HepG2 (cell line): ENCODE measurements at regions not wholly inside any gene's neighbourhood (a gene's known extent, or its start where the extent isn't known, plus 50 kb on each side); places are given as distances from the start of the nearest gene placed in this dataset.

ENCODE experiments used
- ATAC-seq: fragments of 200-7000 bp; cut with Tn5 transposase; 3 replicates; pipeline ENCODE4 v1.9.1; 2020; ENCODE audit warnings: mild to moderate bottlenecking, moderate library complexity
- BruUV-seq: library from RNA; stranded (reverse); fragments of 400-500 nt; replicated peaks from 2 replicates; lab custom pipeline; 2021; lab: Mats Ljungman, UMichigan
- CTCF ChIA-PET: fragments of 300-600 bp; formaldehyde crosslinking; extraction: SDS; loops from one replicate; lab custom pipeline; 2021; ENCODE audit warnings: low total read pairs, inconsistent platforms, low intra/inter-chr PET ratio; lab: Yijun Ruan, JAX
- POLR2A ChIA-PET: fragments of 350-600 bp; sonication (Branson Sonifier 250); formaldehyde crosslinking; loops from one replicate; lab custom pipeline; 2020; ENCODE audit warnings: antibody characterized with exemption, inconsistent platforms; lab: Yijun Ruan, JAX
- DNase-seq: peaks from one replicate; pipeline ENCODE4 v3.0.0-alpha.2; 2015; ENCODE audit warnings: low spot score
- FAIRE-seq: peaks from 3 replicates; lab custom pipeline; 2011; peaks lifted over from hg19 to GRCh38; lab: Jason Lieb, UNC
- H2AFZ ChIP-seq: one replicate; pipeline ENCODE4 v1.6.1; 2011; ENCODE audit warnings: low read length, inconsistent platforms
- H3K27ac ChIP-seq: fragments of 300-600 bp; 3 replicates; pipeline ENCODE4 v1.8.0; 2011; ENCODE audit warnings: mixed run types, mild to moderate bottlenecking, mixed read lengths, low read length, inconsistent platforms; ENCODE audit not compliant: insufficient read depth; ENCODE audit errors: extremely low read length
- H3K27me3 ChIP-seq, 2 experiments: fragments of 200-600 bp in 1 of 2; 2 replicates in 1 of 2; 3 replicates in 1 of 2; pipeline versions ENCODE4 v1.6.0 to v1.8.0; 2011; ENCODE audit warnings: low read length in 2 of 2, mild to moderate bottlenecking in 2 of 2, moderate library complexity in 2 of 2, inconsistent platforms in 1 of 2; ENCODE audit not compliant: insufficient read depth in 2 of 2, control insufficient read depth in 1 of 2
- H3K36me3 ChIP-seq, 2 experiments: fragments of 200-600 bp in 1 of 2; replicated peaks in 1 of 2; 2 replicates in 1 of 2; 3 replicates in 1 of 2; pipeline versions ENCODE4 v1.5.1 to v1.8.0; 2011; ENCODE audit warnings: low read length in 2 of 2, inconsistent platforms in 1 of 2; ENCODE audit not compliant: insufficient read depth in 2 of 2, control insufficient read depth in 1 of 2
- H3K4me1 ChIP-seq: 2 replicates; pipeline ENCODE4 v1.5.1; 2012; ENCODE audit warnings: low read length, inconsistent platforms; ENCODE audit not compliant: insufficient read depth
- H3K4me2 ChIP-seq: 2 replicates; pipeline ENCODE4 v1.6.0; 2011; ENCODE audit warnings: low read depth, low read length, inconsistent platforms
- H3K4me3 ChIP-seq, 3 experiments: fragments of 200-600 bp in 1 of 3; sonication (generic), shearing (Covaris generic) in 1 of 3; replicated peaks in 1 of 3; 2 replicates each; pipeline ENCODE4 v1.5.1; 2011 to 2016; ENCODE audit warnings: low read length in 3 of 3, inconsistent platforms in 2 of 3, low read depth in 2 of 3, mild to moderate bottlenecking in 2 of 3, control low read depth in 1 of 3, mixed read lengths in 1 of 3; ENCODE audit not compliant: insufficient read depth in 1 of 3
- H3K79me2 ChIP-seq: one replicate; pipeline ENCODE4 v1.6.1; 2011; ENCODE audit warnings: low read length, inconsistent platforms; ENCODE audit not compliant: insufficient read depth
- H3K9ac ChIP-seq: 2 replicates; pipeline ENCODE4 v1.6.0; 2011; ENCODE audit warnings: mild to moderate bottlenecking, low read depth, low read length, inconsistent platforms; ENCODE audit not compliant: insufficient read depth
- H3K9me3 ChIP-seq: 2 replicates; pipeline ENCODE4 v1.5.1; 2012; ENCODE audit warnings: mild to moderate bottlenecking, low read length
- H4K20me1 ChIP-seq: 2 replicates; pipeline ENCODE4 v1.6.0; 2011; ENCODE audit warnings: inconsistent platforms, mild to moderate bottlenecking, low read length, moderate library complexity; ENCODE audit not compliant: insufficient read depth
- ATAD3A ChIP-seq: sonication (generic); formaldehyde crosslinking; IDR thresholded peaks from 2 replicates; pipeline ENCODE4 v1.4.0; 2020; ENCODE audit warnings: missing genetic modification reagents
- EP300 ChIP-seq, 3 experiments: sonication (generic) in 1 of 3; formaldehyde crosslinking in 1 of 3; IDR thresholded peaks; 2 replicates each; pipeline versions ENCODE4 v1.5.1 to v1.6.1; 2011 to 2020; ENCODE audit warnings: low read depth in 2 of 3, low read length in 2 of 3, borderline replicate concordance in 1 of 3, improper control_type of control experiment in 1 of 3, mild to moderate bottlenecking in 1 of 3, missing genetic modification reagents in 1 of 3, moderate library complexity in 1 of 3
- MXD4 ChIP-seq: IDR thresholded peaks from 2 replicates; pipeline ENCODE4 v1.6.1; 2016; ENCODE audit warnings: mild to moderate bottlenecking, missing biosample characterization, missing genetic modification reagents
- NFKBIZ ChIP-seq: IDR thresholded peaks from 2 replicates; pipeline ENCODE4 v1.6.1; 2018; ENCODE audit warnings: missing genetic modification reagents, missing compliant biosample characterization
- PRPF4 ChIP-seq: fragments of 200-400 bp; formaldehyde crosslinking; IDR thresholded peaks from 2 replicates; pipeline ENCODE4 v1.6.1; 2016; ENCODE audit warnings: low read length, low read depth; ENCODE audit not compliant: poor library complexity, severe bottlenecking
- RNF219 ChIP-seq: sonication (generic); formaldehyde crosslinking; IDR thresholded peaks from 2 replicates; pipeline ENCODE4 v1.5.0; 2020; ENCODE audit warnings: mild to moderate bottlenecking, missing genetic modification reagents
- ZNF501 ChIP-seq: sonication (generic); formaldehyde crosslinking; IDR thresholded peaks from 2 replicates; pipeline ENCODE4 v1.5.1; 2020; ENCODE audit warnings: mild to moderate bottlenecking, moderate library complexity, missing genetic modification reagents
- ZNF609 ChIP-seq: sonication (generic); formaldehyde crosslinking; IDR thresholded peaks from 2 replicates; pipeline ENCODE4 v1.4.0; 2020; ENCODE audit warnings: mild to moderate bottlenecking, missing genetic modification reagents, borderline replicate concordance
- ZNF672 ChIP-seq: sonication (generic); formaldehyde crosslinking; IDR thresholded peaks from 2 replicates; pipeline ENCODE4 v1.8.1; 2022; ENCODE audit warnings: missing genetic modification reagents
- ZUFSP ChIP-seq: sonication (generic); formaldehyde crosslinking; IDR thresholded peaks from 2 replicates; pipeline ENCODE4 v1.9.0; 2021; ENCODE audit warnings: missing genetic modification reagents, mild to moderate bottlenecking, borderline replicate concordance
- WGBS: methylation state at CpG from one replicate; pipeline ENCODE4 v1.1.6; 2017; ENCODE audit warnings: low lambda C conversion rate; 5-methylcytosine and 5-hydroxymethylcytosine counted together
- in situ Hi-C: cut with HindIII; loops from 2 replicates; pipeline ENCODE4 v1.10.0; 2017; ENCODE audit warnings: low pct_unique_long_range_greater_than_20kb; ENCODE audit not compliant: extremely low pct_ligation_motif_present
- intact Hi-C: fragments of 100-400 bp; cut with micrococcal nuclease; formaldehyde crosslinking; loops from one replicate; pipeline ENCODE4 v1.10.0; 2022; ENCODE audit not compliant: unreplicated experiment
- TF ChIP-seq, protein P1 (sequence below): sonication (generic); formaldehyde crosslinking; IDR thresholded peaks from 2 replicates; pipeline ENCODE4 v1.9.0; 2021; ENCODE audit warnings: missing genetic modification reagents, mild to moderate bottlenecking, borderline replicate concordance
- TF ChIP-seq, protein P2 (sequence below): sonication (generic); formaldehyde crosslinking; IDR thresholded peaks from 2 replicates; pipeline ENCODE4 v1.5.0; 2020; ENCODE audit warnings: mild to moderate bottlenecking, missing genetic modification reagents, borderline replicate concordance

DNA sequence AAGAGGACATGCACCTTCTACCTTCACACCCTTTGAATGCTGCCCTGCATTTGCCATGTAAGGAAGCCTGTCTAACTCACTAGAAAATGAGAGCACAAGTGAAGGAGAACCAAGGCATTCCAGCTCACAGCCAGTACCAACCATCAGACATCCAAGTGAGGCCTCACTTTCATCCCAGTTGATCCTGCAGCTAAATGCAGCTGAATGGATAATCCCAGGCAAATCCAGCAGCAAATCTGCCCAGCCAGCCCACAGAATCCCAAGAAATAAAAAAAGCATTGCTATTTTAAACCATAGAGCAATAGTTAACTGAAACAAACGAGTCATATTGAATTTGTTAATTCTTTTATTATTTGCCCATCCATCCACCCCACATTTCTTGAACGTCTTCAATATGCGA, 112.5 kb downstream of the C4orf33 start:
- no peak overlapping the region for H3K9ac ChIP-seq
- 54% methylated on average over 3 of the region's 3 CpGs for WGBS
- H3K27ac ChIP-seq: no peak overlapping the region
- DNase-seq: no peak
- H3K9me3 ChIP-seq: no peaks in the 10 kb centered on the region
- H3K36me3 ChIP-seq: no peaks in the 10 kb centered on the region
- ATAC-seq: no peak
- no TSS peak for BruUV-seq
- no peak for FAIRE-seq
- no peaks in the 10 kb centered on the region for H3K27me3 ChIP-seq
- H3K4me1 ChIP-seq: no peaks in the 10 kb centered on the region
- intact Hi-C loops: no loop called here
- POLR2A ChIA-PET: no interaction called here
- no peaks in the 10 kb centered on the region for H3K79me2 ChIP-seq
- H4K20me1 ChIP-seq: no peaks in the 10 kb centered on the region
- in situ Hi-C loops: no loop called here
- CTCF ChIA-PET: no interaction called here
- no peak overlapping the region for H2AFZ ChIP-seq
- no peak overlapping the region for H3K4me2 ChIP-seq
- H3K4me3 ChIP-seq: no peak overlapping the region
- no peak for TF ChIP-seq ZNF672 (CRISPR knock-in tag)
- TF ChIP-seq, protein P1, sequence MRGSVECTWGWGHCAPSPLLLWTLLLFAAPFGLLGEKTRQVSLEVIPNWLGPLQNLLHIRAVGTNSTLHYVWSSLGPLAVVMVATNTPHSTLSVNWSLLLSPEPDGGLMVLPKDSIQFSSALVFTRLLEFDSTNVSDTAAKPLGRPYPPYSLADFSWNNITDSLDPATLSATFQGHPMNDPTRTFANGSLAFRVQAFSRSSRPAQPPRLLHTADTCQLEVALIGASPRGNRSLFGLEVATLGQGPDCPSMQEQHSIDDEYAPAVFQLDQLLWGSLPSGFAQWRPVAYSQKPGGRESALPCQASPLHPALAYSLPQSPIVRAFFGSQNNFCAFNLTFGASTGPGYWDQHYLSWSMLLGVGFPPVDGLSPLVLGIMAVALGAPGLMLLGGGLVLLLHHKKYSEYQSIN (CRISPR knock-in tag): no peak
- TF ChIP-seq ZNF501 (CRISPR knock-in tag): no peak
- TF ChIP-seq MXD4 (CRISPR knock-in tag): no peak
- TF ChIP-seq RNF219 (CRISPR knock-in tag): no peak
- no peak for TF ChIP-seq NFKBIZ
- no peak for TF ChIP-seq ATAD3A (CRISPR knock-in tag)
- TF ChIP-seq ZNF609 (CRISPR knock-in tag): no peak
- TF ChIP-seq, protein P2, sequence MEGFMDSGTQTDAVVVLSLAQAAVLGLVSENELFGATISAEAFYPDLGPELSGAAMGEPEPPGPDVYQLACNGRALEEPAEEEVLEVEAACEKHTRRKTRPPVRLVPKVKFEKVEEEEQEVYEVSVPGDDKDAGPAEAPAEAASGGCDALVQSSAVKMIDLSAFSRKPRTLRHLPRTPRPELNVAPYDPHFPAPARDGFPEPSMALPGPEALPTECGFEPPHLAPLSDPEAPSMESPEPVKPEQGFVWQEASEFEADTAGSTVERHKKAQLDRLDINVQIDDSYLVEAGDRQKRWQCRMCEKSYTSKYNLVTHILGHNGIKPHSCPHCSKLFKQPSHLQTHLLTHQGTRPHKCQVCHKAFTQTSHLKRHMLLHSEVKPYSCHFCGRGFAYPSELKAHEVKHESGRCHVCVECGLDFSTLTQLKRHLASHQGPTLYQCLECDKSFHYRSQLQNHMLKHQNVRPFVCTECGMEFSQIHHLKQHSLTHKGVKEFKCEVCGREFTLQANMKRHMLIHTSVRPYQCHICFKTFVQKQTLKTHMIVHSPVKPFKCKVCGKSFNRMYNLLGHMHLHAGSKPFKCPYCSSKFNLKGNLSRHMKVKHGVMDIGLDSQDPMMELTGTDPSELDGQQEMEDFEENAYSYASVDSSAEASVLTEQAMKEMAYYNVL (CRISPR knock-in tag): no peak
- TF ChIP-seq ZUFSP (CRISPR knock-in tag): no peak
- TF ChIP-seq PRPF4: no peak
- TF ChIP-seq EP300 (IDR thresholded peaks at IDR 0.05; ENCODE audit: low read depth in 2 of 2, low read length in 2 of 2): no peak
- no peak for TF ChIP-seq EP300 (CRISPR knock-in tag; IDR thresholded peaks at IDR 0.05; ENCODE audit: borderline replicate concordance)
